ENCODE measurements at regions not wholly inside any gene's neighbourhood (a gene's known extent, or its start where the extent isn't known, plus 50 kb on each side); places are given as distances from the start of the nearest gene placed in this dataset.

DNA sequence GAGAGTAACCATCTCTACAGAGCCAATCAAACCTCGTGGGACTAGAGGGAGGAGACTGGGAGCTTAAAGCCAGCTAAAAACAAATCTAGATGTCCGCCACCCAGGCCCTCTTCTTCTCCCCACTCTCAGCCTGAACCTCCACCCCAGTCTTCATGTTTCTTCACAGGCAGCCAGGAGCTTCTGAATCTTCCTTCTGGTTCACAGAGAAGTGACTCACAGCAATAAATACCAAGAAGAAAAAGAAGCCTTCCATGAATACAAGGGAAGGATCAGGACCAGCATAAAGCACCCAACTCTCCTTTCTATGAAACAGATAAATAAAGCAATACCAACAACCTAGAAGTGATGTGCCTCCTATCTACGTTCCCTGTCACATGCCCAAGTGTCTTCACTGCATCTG, 103.3 kb upstream of the SLIT3 start:
- TF ChIP-seq YY1 (IDR thresholded peaks at IDR 0.05; ENCODE audit: insufficient read depth, insufficient read length) (no peak), ZNF274 (IDR thresholded peaks at IDR 0.05; ENCODE audit: low read depth, low read length) (no peak), SUZ12 (IDR thresholded peaks at IDR 0.05; ENCODE audit: extremely low read depth, insufficient read depth, insufficient read length) (no peak)
- Histone ChIP-seq H3K4me1 (ENCODE audit: insufficient read depth, insufficient read length) (no peaks in the 10 kb centered on the region), H3K27me3 (ENCODE audit: insufficient read depth, insufficient read length) (no peaks in the 10 kb centered on the region), H3K4me3 (ENCODE audit: insufficient read length, low read depth) (no peak overlapping the region), H3K36me3 (ENCODE audit: insufficient read depth, insufficient read length, low read length) (no peaks in the 10 kb centered on the region), H3K9me3 (ENCODE audit: insufficient read depth, low read length) (no peaks in the 10 kb centered on the region), H3K9ac (ENCODE audit: insufficient read length, low read depth) (no peak overlapping the region)
- DNase-seq (ENCODE audit: low read depth, low spot score) = no peak

- no peak for TF ChIP-seq ZNF274 (IDR thresholded peaks at IDR 0.05; ENCODE audit: low read depth, low read length)
- Histone ChIP-seq H3K4me1 (ENCODE audit: insufficient read depth, insufficient read length) (no peaks in the 10 kb centered on the region), H3K4me3 (ENCODE audit: insufficient read length, low read depth) (no peak overlapping the region), H3K36me3 (ENCODE audit: insufficient read depth, insufficient read length, low read length) (no peaks in the 10 kb centered on the region), H3K27me3 (ENCODE audit: insufficient read depth, insufficient read length) (no peaks in the 10 kb centered on the region), H3K9ac (ENCODE audit: insufficient read length, low read depth) (no peak overlapping the region), H3K9me3 (ENCODE audit: insufficient read depth, low read length) (peaks cover 16% of the 10 kb centered on the region)
- DNase-seq (ENCODE audit: low read depth, low spot score) = no peak
Observed at GRCh38 chr5:169398515-169398914, 97.6 kb upstream of the SLIT3 start.

DNA sequence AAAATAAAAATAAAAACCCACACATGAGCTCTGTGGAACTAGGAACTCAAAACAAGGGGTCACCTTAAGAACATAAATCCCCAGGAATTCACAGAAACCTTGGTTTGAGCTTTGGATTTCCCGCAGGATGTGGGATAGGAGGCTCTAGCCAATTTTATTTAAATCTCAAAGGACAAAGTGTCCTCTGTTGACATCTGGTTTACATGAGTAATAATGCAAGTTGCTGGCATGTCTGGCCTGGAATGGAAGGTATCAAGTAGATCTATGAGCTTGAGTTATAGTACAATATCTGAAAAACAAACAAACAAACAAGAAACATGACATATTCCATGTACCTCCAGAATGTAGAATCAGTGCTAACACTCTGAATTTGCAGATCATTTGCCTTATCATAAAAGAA, 94.2 kb upstream of the SLIT3 start:
- Histone ChIP-seq H3K27me3 (ENCODE audit: insufficient read depth, insufficient read length) (no peaks in the 10 kb centered on the region), H3K4me3 (ENCODE audit: insufficient read length, low read depth) (no peak overlapping the region), H3K36me3 (ENCODE audit: insufficient read depth, insufficient read length, low read length) (no peaks in the 10 kb centered on the region), H3K4me1 (ENCODE audit: insufficient read depth, insufficient read length) (no peaks in the 10 kb centered on the region), H3K9me3 (ENCODE audit: insufficient read depth, low read length) (peaks cover 16% of the 10 kb centered on the region), H3K9ac (ENCODE audit: insufficient read length, low read depth) (no peak overlapping the region)
- TF ChIP-seq SUZ12 (IDR thresholded peaks at IDR 0.05; ENCODE audit: extremely low read depth, insufficient read depth, insufficient read length) = no peak
- TF ChIP-seq YY1 (IDR thresholded peaks at IDR 0.05; ENCODE audit: insufficient read depth, insufficient read length) = no peak
- no peak for TF ChIP-seq ZNF274 (IDR thresholded peaks at IDR 0.05; ENCODE audit: low read depth, low read length)
- DNase-seq (ENCODE audit: low read depth, low spot score) = no peak

- Histone ChIP-seq H3K4me1 (ENCODE audit: insufficient read depth, insufficient read length) (no peaks in the 10 kb centered on the region), H3K36me3 (ENCODE audit: insufficient read depth, insufficient read length, low read length) (no peaks in the 10 kb centered on the region), H3K4me3 (ENCODE audit: insufficient read length, low read depth) (no peak overlapping the region), H3K9me3 (ENCODE audit: insufficient read depth, low read length) (peaks cover 16% of the 10 kb centered on the region), H3K27me3 (ENCODE audit: insufficient read depth, insufficient read length) (no peaks in the 10 kb centered on the region), H3K9ac (ENCODE audit: insufficient read length, low read depth) (no peak overlapping the region)
- no peak for TF ChIP-seq ZNF274 (IDR thresholded peaks at IDR 0.05; ENCODE audit: low read depth, low read length)
- no peak for TF ChIP-seq SUZ12 (IDR thresholded peaks at IDR 0.05; ENCODE audit: extremely low read depth, insufficient read depth, insufficient read length)
- no peak for TF ChIP-seq YY1 (IDR thresholded peaks at IDR 0.05; ENCODE audit: insufficient read depth, insufficient read length)
- DNase-seq (ENCODE audit: low read depth, low spot score) = no peak
Observed at GRCh38 chr5:169394371-169394770, 93.4 kb upstream of the SLIT3 start.

DNA sequence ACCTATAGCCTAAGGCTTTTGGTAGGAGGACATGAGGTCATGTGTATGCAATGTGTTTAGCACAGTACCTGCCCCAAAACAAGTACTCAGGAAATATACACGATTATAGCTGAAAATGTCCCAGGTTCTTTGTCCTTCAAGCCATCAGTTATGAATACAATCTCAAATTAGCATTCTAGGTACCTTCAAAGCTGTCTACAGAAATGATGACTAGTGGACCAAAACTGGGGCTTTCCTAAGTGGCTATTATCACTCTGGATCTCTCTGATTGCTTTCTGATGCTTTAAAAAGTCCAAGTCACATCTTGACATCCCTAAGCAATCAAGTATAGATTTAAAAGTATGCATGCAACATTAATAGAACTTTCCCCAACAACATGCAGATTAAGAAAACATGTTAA, 93.0 kb upstream of the SLIT3 start:
- H3K27me3 ChIP-seq (ENCODE audit: insufficient read depth, insufficient read length) = no peaks in the 10 kb centered on the region
- no peak overlapping the region for H3K9ac ChIP-seq (ENCODE audit: insufficient read length, low read depth)
- no peaks in the 10 kb centered on the region for H3K4me1 ChIP-seq (ENCODE audit: insufficient read depth, insufficient read length)
- H3K4me3 ChIP-seq (ENCODE audit: insufficient read length, low read depth) = no peak overlapping the region
- DNase-seq (ENCODE audit: low read depth, low spot score) = no peak
- TF ChIP-seq SUZ12 (IDR thresholded peaks at IDR 0.05; ENCODE audit: extremely low read depth, insufficient read depth, insufficient read length) (no peak), ZNF274 (IDR thresholded peaks at IDR 0.05; ENCODE audit: low read depth, low read length) (no peak), YY1 (IDR thresholded peaks at IDR 0.05; ENCODE audit: insufficient read depth, insufficient read length) (no peak)
- H3K36me3 ChIP-seq (ENCODE audit: insufficient read depth, insufficient read length, low read length) = no peaks in the 10 kb centered on the region
- H3K9me3 ChIP-seq (ENCODE audit: insufficient read depth, low read length) = peaks cover 15% of the 10 kb centered on the region

GRCh38 chr5:169390265-169390664, 89.3 kb upstream of the SLIT3 start:
- no peaks in the 10 kb centered on the region for H3K36me3 ChIP-seq (ENCODE audit: insufficient read depth, insufficient read length, low read length)
- no peaks in the 10 kb centered on the region for H3K4me1 ChIP-seq (ENCODE audit: insufficient read depth, insufficient read length)
- no peaks in the 10 kb centered on the region for H3K27me3 ChIP-seq (ENCODE audit: insufficient read depth, insufficient read length)
- no peaks in the 10 kb centered on the region for H3K9me3 ChIP-seq (ENCODE audit: insufficient read depth, low read length)
- DNase-seq (ENCODE audit: low read depth, low spot score) = no peak
- no peak overlapping the region for H3K9ac ChIP-seq (ENCODE audit: insufficient read length, low read depth)
- H3K4me3 ChIP-seq (ENCODE audit: insufficient read length, low read depth) = no peak overlapping the region
- no peak for TF ChIP-seq ZNF274 (IDR thresholded peaks at IDR 0.05; ENCODE audit: low read depth, low read length)
- no peak for TF ChIP-seq SUZ12 (IDR thresholded peaks at IDR 0.05; ENCODE audit: extremely low read depth, insufficient read depth, insufficient read length)
- no peak for TF ChIP-seq YY1 (IDR thresholded peaks at IDR 0.05; ENCODE audit: insufficient read depth, insufficient read length)

- Histone ChIP-seq H3K4me1 (ENCODE audit: insufficient read depth, insufficient read length) (no peaks in the 10 kb centered on the region), H3K9ac (ENCODE audit: insufficient read length, low read depth) (no peak overlapping the region), H3K27me3 (ENCODE audit: insufficient read depth, insufficient read length) (no peaks in the 10 kb centered on the region), H3K9me3 (ENCODE audit: insufficient read depth, low read length) (no peaks in the 10 kb centered on the region), H3K4me3 (ENCODE audit: insufficient read length, low read depth) (no peak overlapping the region), H3K36me3 (ENCODE audit: insufficient read depth, insufficient read length, low read length) (no peaks in the 10 kb centered on the region)
- TF ChIP-seq SUZ12 (IDR thresholded peaks at IDR 0.05; ENCODE audit: extremely low read depth, insufficient read depth, insufficient read length) = no peak
- no peak for TF ChIP-seq YY1 (IDR thresholded peaks at IDR 0.05; ENCODE audit: insufficient read depth, insufficient read length)
- TF ChIP-seq ZNF274 (IDR thresholded peaks at IDR 0.05; ENCODE audit: low read depth, low read length) = no peak
- DNase-seq (ENCODE audit: low read depth, low spot score) = no peak
Observed at GRCh38 chr5:169389318-169389717, 88.4 kb upstream of the SLIT3 start.

DNA sequence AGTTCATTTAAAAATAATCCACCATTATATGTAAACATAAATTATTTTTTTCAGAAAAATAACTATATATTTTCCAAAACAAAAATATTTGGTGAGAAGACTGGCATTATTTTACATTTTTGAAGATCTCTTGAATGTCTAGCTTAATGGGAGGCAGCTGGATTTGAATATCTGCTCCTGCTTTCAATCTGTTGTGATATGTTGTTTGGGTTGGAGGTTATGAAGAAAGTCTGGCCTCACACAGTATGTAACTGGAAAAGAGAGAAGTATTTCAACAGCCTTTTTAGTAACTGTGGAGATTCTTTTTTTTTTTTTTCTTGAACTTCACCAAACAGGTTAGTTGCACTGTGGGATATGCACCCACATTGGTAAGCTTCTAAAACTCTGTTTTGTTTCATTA, 84.7 kb upstream of the SLIT3 start:
- Histone ChIP-seq H3K4me3 (ENCODE audit: insufficient read length, low read depth) (no peak overlapping the region), H3K9ac (ENCODE audit: insufficient read length, low read depth) (no peak overlapping the region), H3K9me3 (ENCODE audit: insufficient read depth, low read length) (no peaks in the 10 kb centered on the region), H3K4me1 (ENCODE audit: insufficient read depth, insufficient read length) (no peaks in the 10 kb centered on the region), H3K36me3 (ENCODE audit: insufficient read depth, insufficient read length, low read length) (no peaks in the 10 kb centered on the region), H3K27me3 (ENCODE audit: insufficient read depth, insufficient read length) (no peaks in the 10 kb centered on the region)
- no peak for DNase-seq (ENCODE audit: low read depth, low spot score)
- TF ChIP-seq ZNF274 (IDR thresholded peaks at IDR 0.05; ENCODE audit: low read depth, low read length) (no peak), YY1 (IDR thresholded peaks at IDR 0.05; ENCODE audit: insufficient read depth, insufficient read length) (no peak), SUZ12 (IDR thresholded peaks at IDR 0.05; ENCODE audit: extremely low read depth, insufficient read depth, insufficient read length) (no peak)

Data from NT2/D1 (cell line).